AG04449 (cell line): ENCODE measurements at regions not wholly inside any gene's neighbourhood (a gene's known extent, or its start where the extent isn't known, plus 50 kb on each side); places are given as distances from the start of the nearest gene placed in this dataset.

Experiments used
- CTCF ChIA-PET: fragments of 350-600 bp; formaldehyde crosslinking; extraction: SDS; loops from one replicate; lab custom pipeline; 2021; ENCODE audit warnings: antibody characterized with exemption; lab: Yijun Ruan, JAX
- POLR2A ChIA-PET: fragments of 400-600, 350-600 bp; formaldehyde crosslinking; extraction: SDS; loops from one replicate; lab custom pipeline; 2020; ENCODE audit warnings: antibody characterized with exemption, inconsistent platforms; lab: Yijun Ruan, JAX
- DNase-seq: peaks from one replicate; pipeline ENCODE4 v3.0.0-alpha.2; 2010; ENCODE audit warnings: low read depth, low spot score
- H3K4me3 ChIP-seq: 2 replicates; pipeline ENCODE4 v1.5.1; 2011; ENCODE audit warnings: low read depth, mild to moderate bottlenecking, control low read depth, low read length
- CTCF ChIP-seq: IDR thresholded peaks from one replicate; pipeline ENCODE4 v1.5.1; 2011; ENCODE audit warnings: mild to moderate bottlenecking, moderate library complexity, low read length, control low read depth, inconsistent platforms; ENCODE audit not compliant: insufficient read depth; ENCODE audit errors: missing control alignments

- H3K4me3 ChIP-seq: no peak overlapping the region
- no peak for DNase-seq
- TF ChIP-seq CTCF: no peak
- ChIA-PET POLR2A (no interaction called here), CTCF (no interaction called here)
These were observed 136.2 kb upstream of the TBX20 start for GRCh38 chr7:35390146-35390545.

- POLR2A ChIA-PET: no interaction called here
- no peak for TF ChIP-seq CTCF
- no peak for DNase-seq
- no peak overlapping the region for H3K4me3 ChIP-seq
- CTCF ChIA-PET: no interaction called here
These were observed 135.7 kb upstream of the TBX20 start for GRCh38 chr7:35389636-35390035.

- ChIA-PET CTCF (no interaction called here), POLR2A (no interaction called here)
- TF ChIP-seq CTCF: no peak
- DNase-seq: no peak
- no peak overlapping the region for H3K4me3 ChIP-seq
These were observed 133.2 kb upstream of the TBX20 start for GRCh38 chr7:35386816-35387706.

GRCh38 chr7:35386082-35386815, 132.3 kb upstream of the TBX20 start:
- no peak overlapping the region for H3K4me3 ChIP-seq
- no peak for DNase-seq
- no peak for TF ChIP-seq CTCF
- ChIA-PET CTCF (no interaction called here), POLR2A (no interaction called here)

- ChIA-PET CTCF (no interaction called here), POLR2A (no interaction called here)
- TF ChIP-seq CTCF: no peak
- no peak overlapping the region for H3K4me3 ChIP-seq
- DNase-seq: no peak
These were observed 131.1 kb upstream of the TBX20 start for GRCh38 chr7:35384761-35385700.

- no peak for DNase-seq
- ChIA-PET POLR2A (no interaction called here), CTCF (no interaction called here)
- H3K4me3 ChIP-seq: no peak overlapping the region
- no peak for TF ChIP-seq CTCF
These were observed 126.9 kb upstream of the TBX20 start for GRCh38 chr7:35380739-35381224.
